IPS-NIHi11 (cell line): ENCODE measurements at regions not wholly inside any gene's neighbourhood (a gene's known extent, or its start where the extent isn't known, plus 50 kb on each side); places are given as distances from the start of the nearest gene placed in this dataset.
"Not testable (repeated sequence)": the region's sequence is repeated elsewhere in the genome, so short reads cannot be mapped to it uniquely, and the experiment has no call there.

ENCODE experiments used
- DNase-seq: peaks from one replicate; pipeline ENCODE4 v3.0.0; 2012; ENCODE audit warnings: mixed read lengths, low spot score

DNA sequence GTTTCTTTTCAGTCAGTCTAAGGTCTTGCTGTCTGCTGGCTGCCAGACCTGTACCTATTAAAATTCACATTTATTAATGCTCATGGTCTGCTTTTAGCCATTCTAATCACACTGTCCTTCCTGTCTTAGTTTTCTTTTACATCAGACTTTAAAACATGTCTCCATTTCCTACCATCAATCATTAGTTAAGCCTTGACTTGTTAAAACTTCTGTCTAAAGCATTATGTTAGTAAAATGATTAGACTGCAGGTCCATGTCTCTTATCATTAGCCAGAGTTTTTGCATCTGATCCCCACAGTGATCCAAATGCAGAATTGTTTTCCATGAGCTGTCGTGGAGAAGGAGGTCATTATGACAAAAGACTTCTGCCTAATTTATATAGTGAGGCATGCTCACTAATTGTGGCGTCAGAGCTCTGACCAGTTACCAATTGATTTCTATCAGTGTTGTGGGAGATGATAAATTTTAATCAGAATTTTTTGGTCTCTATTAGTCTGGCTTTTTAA, 226.5 kb downstream of the DKK1 start:
- no peak for DNase-seq

- DNase-seq: no peak
These were observed 227.0 kb downstream of the DKK1 start for GRCh38 chr10:52541006-52541473.

DNA sequence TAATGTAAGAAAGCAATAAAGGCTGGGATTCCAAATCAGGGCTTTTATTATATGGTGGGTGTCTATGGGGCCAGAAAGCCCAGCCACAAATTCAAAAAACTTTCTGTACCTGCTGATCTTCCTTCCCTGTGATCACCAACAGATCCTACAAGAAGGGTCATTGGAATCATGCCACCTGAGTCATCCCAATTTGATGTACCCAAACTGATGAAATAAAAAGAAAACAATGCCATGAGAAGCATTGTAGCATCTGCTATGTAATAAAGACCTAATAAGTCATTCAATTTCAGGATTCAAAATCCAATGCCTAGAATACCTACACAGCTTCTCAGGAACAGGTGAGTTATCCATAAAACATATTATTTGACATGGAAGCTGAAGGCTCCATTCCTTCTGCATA, 228.8 kb downstream of the DKK1 start:
- no peak for DNase-seq

GRCh38 chr10:52551046-52551445, 221.5 kb downstream of the MBL2 start:
- DNase-seq: no peak

GRCh38 chr10:52558090-52558489, 214.5 kb downstream of the MBL2 start:
- no peak for DNase-seq

GRCh38 chr10:52561322-52561721, 211.3 kb downstream of the MBL2 start:
- no peak for DNase-seq

- DNase-seq: no peak
These were observed 209.2 kb downstream of the MBL2 start for GRCh38 chr10:52563360-52563759.

DNA sequence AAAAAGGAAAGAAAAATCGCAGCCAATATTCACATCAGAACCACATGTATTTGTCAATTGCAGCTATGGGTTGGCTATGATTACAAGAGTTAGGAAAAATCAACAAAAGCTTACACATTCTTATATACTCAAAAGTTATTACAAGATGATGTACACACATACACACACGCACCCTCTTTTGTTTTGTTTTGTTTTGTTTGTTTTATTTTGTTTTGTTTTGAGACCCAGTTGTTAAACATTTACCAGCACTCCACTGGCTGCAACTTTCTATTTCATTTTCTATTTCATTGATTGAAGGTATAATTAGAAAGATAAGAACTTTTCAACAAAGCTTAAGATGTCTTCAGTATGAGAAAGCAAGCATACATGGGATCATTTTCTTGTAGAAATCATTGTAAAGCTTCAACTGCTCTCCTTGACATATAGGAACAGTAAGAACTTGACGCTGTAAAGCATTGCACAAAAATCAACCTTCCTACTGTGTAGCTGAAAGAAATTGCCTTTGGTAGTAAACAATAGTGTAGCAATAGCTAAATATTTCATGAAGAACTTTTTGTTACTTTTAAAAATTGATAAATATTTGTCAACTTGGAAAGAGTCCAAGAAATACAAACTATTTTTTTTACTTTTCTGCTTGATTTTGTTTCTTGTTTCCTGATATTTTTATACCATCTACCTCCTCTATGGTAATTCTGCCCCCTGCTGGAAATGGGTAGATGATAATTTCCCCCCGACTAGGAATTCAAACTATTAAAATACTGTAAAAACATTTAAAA, 205.9 kb downstream of the MBL2 start:
- peak; percentile 8 for DNase-seq

- no peak for DNase-seq
These were observed 205.4 kb downstream of the MBL2 start for GRCh38 chr10:52567247-52567580.

- DNase-seq: no peak
These were observed 204.3 kb downstream of the MBL2 start for GRCh38 chr10:52568309-52568708.

- DNase-seq: no peak
These were observed 202.1 kb downstream of the MBL2 start for GRCh38 chr10:52570490-52570889.

DNA sequence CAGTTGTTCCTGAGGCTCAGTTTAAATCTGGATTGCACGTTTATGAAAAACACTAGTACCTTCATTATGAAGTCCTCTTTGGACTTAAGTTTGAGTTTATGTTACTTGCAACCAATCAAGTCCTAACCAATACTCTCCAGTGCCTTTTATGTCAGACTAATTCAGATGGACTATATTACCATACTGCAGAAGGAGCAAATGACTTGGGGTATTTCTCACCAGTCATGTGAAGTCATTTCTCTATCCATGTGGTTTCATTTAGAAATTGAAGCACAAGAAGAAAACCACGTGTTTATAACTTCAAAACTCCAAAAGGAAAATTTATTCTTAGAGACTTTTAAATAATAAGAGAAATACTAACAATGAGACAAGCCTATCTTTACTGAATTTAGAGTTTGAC, 201.6 kb downstream of the MBL2 start:
- no peak for DNase-seq

GRCh38 chr10:52571516-52572182, 200.9 kb downstream of the MBL2 start:
- DNase-seq: no peak

DNA sequence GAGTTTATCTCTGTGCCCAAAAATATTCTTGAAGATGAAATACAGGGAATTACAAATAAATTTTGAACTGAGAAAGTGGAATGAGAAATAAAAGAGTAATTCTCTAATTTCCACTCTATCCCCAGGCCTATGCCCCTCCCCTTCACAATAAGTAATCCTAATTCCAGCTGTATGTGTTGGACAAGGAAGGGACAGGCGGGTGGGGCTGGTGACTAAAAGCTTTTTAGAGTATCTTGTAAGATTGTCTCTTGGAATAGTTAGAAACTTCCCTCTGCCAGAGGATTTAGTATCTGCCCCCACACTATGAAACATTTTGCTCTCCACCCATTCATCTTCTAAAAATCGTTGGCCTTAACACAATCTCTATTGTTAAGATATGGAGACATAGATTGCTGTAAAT, 199.2 kb downstream of the MBL2 start:
- DNase-seq: no peak

DNA sequence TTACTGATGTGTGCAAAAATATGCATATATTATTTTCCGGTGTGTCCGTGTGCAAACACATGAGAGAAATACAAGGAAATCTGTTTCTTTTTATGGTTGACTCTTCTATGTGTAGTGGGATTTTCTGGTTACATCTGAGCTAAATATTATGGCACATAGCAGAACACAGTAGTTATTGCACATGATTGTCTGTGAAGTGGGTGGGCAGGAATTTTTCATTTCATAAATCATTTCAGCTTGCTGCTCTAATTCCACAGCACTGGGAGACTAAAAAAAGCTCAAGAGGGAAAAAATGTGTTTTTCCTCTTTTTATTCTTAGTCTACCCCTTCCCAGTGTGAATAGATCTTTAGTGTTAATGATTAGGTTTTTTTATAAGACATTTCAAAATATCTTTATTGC, 197.9 kb downstream of the MBL2 start:
- DNase-seq: no peak

DNA sequence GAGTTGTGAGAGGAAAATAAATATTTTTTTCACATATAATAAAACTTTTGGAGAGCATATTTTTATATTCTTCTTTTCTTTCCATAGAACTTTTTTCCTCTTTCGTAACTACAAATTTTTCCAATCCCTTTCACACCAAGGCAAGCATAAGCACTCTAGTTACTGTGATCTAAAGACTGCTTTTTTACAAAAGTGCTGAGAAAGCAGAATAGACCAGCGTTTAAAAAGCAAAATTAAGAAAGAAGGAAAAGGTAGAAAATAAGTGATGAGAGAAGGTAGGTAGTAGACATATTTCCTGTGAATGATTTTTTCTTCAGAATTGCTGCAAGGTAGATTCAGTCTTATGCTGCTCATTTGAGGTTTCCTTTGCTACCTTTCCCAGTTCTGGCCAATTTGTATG, 195.5 kb downstream of the MBL2 start:
- no peak for DNase-seq

- DNase-seq: no peak
These were observed 193.6 kb downstream of the MBL2 start for GRCh38 chr10:52578871-52579405.

- DNase-seq: not testable (repeated sequence)
These were observed 190.9 kb downstream of the MBL2 start for GRCh38 chr10:52581636-52582035.

DNA sequence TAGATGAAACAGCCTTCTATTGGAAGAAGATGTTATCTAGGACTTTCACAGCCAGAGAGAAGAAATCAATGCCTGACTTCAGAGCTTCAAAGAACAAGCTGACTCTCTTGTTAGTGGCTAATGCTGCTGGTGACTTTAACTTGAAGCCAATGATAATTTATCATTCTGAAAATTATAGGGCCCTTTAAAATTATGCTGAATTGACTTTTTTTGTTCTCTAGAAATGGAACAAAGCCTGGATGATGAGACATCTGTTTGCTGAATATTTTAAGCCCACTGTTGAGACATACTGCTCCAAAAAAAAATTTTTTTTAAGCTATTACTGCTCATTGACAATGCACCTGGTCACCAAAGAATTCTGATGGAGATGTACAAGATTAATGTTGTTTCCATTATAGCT, 189.2 kb downstream of the MBL2 start:
- no peak for DNase-seq

DNA sequence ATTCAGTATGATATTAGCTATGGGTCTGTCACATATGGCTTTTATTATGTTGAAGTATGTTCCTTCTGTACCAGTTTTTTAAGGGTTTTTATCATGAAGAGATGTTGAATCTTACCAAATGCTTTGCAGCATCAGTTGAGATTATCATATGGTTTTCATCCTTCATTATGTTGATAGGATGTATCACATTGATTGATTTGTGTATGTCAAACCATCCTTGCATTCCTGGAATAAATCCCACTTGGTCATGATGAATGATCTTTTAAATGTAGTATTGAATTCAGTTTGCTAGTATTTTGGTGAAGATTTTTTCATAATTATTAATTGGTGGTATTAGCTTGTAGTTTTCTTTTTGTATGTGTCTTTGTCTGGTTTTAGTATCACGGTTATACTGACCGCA, 185.9 kb downstream of the MBL2 start:
- no peak for DNase-seq

DNA sequence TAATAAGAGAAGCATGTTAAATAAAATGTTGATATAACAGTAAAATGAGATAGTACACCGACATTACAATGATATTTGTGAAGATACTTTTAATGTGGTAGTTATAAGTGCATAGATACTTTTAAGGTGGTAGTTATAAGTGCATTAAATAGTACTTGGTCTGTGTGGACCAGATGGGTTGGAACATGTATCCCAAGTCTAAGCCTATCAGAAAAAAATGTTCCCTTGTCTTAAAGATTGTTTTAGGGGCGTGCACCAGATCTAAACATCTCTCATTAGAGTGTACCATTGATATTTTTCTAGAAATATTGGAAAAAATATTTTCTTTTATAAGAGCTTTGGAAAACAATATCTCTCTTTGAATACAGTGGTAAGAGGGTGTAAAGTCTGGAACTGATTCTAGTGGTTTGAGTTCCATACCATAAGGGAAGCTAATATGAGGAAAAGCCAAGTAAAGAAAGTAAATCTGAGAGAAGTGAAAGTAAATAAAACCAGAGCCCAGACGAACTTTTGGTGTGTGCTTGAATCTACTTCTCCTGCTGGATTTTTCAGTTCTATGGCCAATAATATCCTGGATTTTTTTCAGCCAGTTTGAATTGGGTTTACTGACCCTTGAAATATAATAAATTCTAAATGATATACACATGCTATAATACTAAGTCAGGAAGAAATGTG, 175.3 kb downstream of the MBL2 start:
- DNase-seq: no peak

DNA sequence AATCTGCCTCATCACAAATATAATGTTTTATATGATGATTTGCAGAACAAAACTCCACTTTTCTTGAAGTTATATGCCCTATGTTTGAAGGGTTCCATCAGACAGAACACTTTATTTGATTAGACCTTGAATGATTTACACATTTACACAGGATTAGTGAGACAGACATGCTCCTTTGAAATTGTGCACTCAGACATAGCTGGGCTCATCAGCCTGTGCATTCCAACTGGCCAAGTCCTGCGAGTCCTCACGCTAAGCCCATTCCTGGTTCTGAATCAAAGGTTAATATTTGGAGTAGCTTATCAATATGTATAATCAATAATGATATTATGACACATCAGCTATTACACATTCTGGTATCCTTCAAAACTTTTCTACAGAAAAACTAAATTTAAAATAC, 173.6 kb downstream of the MBL2 start:
- DNase-seq: no peak
